Activated T-cell treated with anti-CD3 and anti-CD28 coated beads, Interleukin-2, amount 50 U/mL, for 4 hours (primary cell): ENCODE measurements at regions not wholly inside any gene's neighbourhood (a gene's known extent, or its start where the extent isn't known, plus 50 kb on each side); places are given as distances from the start of the nearest gene placed in this dataset.

ENCODE experiments used
- ATAC-seq, 2 donors: fragments of 200-7000 bp; cut with Tn5 transposase; one replicate each; pipeline ENCODE4 v1.10.0; 2021
- DNase-seq: peaks from one replicate; pipeline ENCODE4 v3.0.0-alpha.2; 2020
- H3K27me3 Mint-ChIP-seq: one replicate; pipeline ENCODE4 v1.8.0; 2021; ENCODE audit warnings: low read depth, mixed read lengths
- H3K36me3 Mint-ChIP-seq: one replicate; pipeline ENCODE4 v1.8.0; 2022; ENCODE audit warnings: mixed read lengths; ENCODE audit not compliant: insufficient read depth
- H3K4me1 Mint-ChIP-seq: one replicate; pipeline ENCODE4 v1.8.0; 2021; ENCODE audit warnings: low read depth, mixed read lengths
- H3K4me3 Mint-ChIP-seq: one replicate; pipeline ENCODE4 v1.8.0; 2021; ENCODE audit warnings: mild to moderate bottlenecking, moderate library complexity, mixed read lengths
- H3K9me3 Mint-ChIP-seq: one replicate; pipeline ENCODE4 v1.8.0; 2021; ENCODE audit warnings: mixed read lengths

DNA sequence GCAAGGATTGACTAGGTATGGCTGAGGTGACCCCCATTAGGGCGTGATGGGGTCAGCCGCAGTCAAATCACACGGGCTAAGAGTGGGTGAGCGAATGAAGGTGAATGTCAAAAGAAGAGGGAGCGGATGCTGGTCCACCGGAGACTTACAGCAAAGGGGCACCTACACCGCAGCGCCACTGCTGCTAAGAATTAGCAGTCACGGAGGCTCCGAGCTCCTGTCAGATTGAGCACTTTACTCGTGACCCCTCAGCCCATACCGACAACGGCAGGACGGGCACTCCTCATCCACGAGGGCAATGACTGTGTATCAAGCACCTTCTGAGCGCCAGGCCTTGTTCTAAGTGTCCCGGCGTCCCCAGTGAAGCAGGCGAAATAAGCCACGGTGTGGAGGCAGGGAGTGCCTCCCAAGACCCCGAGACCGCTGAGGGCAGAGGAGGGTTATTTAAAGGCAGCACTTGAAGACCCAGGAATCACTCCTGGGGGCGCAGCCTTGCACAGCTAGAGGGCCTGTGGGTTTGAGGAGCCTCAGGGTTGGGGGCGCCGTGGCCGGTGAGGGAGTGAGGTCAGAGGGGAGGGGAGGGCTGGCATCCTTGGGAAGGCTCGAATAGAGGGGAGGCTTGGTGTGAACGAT, 61.6 kb upstream of the GATA2 start:
- Mint-ChIP-seq H3K36me3 (no peaks in the 10 kb centered on the region), H3K27me3 (peaks cover 64% of the 10 kb centered on the region), H3K9me3 (no peaks in the 10 kb centered on the region), H3K4me3 (no peak overlapping the region), H3K4me1 (peaks cover 5% of the 10 kb centered on the region)
- DNase-seq (no peak), ATAC-seq (no peak)

DNA sequence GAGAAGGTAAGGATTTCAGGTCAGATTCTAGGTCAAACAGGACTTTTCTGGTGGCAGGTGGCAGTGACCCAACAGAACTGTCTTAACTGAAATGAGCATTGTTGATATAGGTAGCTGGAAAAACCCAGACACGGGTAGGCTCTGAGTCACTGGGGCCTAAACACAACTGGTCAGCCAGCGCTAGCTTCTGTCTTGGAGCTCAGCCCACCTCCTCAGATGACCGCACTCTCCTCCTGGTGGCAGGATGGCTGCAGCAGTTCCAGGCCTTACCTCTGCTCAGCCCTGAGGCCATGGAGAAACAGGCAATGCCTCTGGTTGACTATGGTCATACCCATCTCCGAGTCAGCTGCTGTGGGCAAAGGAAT, 61.1 kb upstream of the GATA2 start:
- ATAC-seq, result no peak
- DNase-seq, result no peak
- no peaks in the 10 kb centered on the region for H3K36me3 Mint-ChIP-seq
- no peak overlapping the region for H3K4me3 Mint-ChIP-seq
- H3K9me3 Mint-ChIP-seq, result no peaks in the 10 kb centered on the region
- H3K4me1 Mint-ChIP-seq, result peaks cover 4% of the 10 kb centered on the region
- peaks cover 59% of the 10 kb centered on the region for H3K27me3 Mint-ChIP-seq

DNA sequence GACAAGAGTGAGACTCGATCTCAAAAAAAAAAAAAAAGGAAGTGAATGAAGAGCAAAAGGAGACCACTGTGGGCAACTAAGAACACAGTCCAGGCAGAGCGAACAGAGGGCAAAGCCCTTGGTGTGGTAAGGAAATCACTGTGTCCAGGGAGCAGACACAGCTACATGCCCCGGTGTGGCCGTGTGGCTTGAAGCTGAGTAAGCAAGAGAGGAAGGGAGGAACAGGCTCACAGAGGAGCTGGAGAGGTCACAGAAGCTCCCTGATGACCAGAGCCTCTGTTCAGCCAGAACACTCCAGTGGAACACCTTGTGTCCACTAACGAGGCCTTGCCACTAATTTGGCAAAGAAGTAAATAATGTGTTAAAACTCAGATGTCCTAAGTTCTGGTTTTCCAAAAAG, 60.6 kb upstream of the GATA2 start:
- peaks cover 4% of the 10 kb centered on the region for H3K4me1 Mint-ChIP-seq
- H3K4me3 Mint-ChIP-seq, result no peak overlapping the region
- ATAC-seq (no peak), DNase-seq (no peak)
- no peaks in the 10 kb centered on the region for H3K36me3 Mint-ChIP-seq
- H3K9me3 Mint-ChIP-seq, result no peaks in the 10 kb centered on the region
- H3K27me3 Mint-ChIP-seq, result peaks cover 58% of the 10 kb centered on the region

DNA sequence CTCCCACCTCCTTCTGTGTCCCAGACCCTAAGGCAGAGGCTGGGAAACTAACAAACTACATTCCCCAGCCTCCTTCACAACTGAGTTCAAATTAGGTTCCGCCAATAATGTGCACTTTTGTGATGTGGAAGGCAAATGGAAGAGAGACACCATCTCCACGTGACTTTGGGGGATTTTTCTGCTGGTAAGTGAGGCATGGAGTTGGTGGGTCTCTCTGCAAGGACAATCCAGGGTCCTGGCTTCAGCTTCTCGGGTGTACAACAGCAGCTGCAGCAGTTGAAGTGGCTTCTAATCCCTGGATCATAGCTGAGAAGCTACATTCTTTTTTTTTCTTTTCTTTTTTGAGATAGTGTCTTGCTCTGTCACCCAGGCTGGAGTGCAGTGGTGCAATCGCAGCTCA, 58.9 kb upstream of the GATA2 start:
- DNase-seq (no peak), ATAC-seq (no peak)
- peaks cover 4% of the 10 kb centered on the region for H3K4me1 Mint-ChIP-seq
- H3K4me3 Mint-ChIP-seq, result no peak overlapping the region
- H3K27me3 Mint-ChIP-seq, result peaks cover 47% of the 10 kb centered on the region
- H3K36me3 Mint-ChIP-seq, result no peaks in the 10 kb centered on the region
- H3K9me3 Mint-ChIP-seq, result no peaks in the 10 kb centered on the region

DNA sequence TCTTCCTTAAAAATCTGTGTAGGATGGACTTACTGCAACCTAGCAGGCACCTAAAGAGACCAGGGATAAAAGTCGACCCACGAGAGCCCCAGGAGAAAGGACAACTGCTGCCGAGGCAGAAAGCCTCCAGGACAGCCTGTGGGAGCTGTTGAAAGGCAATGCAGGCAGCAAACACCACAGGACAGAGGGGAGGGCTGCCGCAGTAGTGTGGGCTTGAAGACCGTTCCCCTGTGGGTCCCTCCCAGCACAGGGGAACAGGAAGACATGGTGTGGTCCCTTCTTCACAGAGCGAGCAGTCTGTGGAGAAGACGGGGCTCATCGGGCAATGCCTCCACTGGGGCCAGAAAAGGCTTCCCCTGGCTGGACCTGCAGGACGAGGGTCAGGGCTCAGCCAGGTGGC, 58.5 kb upstream of the GATA2 start:
- peaks cover 43% of the 10 kb centered on the region for H3K27me3 Mint-ChIP-seq
- DNase-seq, result no peak

DNA sequence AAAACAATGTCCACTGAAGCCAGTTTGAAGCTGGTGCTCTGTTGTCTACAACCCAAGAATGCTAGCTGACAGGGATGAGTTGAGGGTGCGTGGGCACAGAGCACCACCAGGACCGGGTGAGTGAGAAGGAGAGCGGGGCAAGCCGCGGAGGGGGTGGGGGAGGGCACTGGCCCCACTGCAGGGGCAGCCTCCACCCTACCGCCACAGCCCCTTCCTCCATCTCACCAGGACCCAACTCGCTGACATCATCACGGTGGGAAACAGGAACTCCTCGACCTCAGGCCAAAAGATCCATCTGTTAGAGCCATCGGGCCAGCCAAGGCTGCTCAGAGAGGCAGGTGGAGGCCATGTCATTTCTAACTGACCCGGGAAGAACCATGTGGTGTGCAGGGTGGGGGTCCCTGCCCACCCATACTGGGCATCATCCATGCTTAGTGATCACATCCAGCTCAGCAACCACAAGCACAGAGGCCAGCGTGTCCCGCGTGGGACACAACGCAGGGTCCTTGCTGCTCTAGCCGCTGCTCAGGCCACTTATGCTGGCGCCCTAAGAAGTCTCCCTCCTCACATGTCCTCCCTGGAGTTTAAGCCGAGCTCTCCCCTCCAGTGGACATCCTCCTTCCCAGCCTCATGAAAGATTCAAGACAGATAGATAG, 57.6 kb upstream of the GATA2 start:
- no peaks in the 10 kb centered on the region for H3K9me3 Mint-ChIP-seq
- no peaks in the 10 kb centered on the region for H3K36me3 Mint-ChIP-seq
- H3K4me3 Mint-ChIP-seq, result no peak overlapping the region
- peaks cover 4% of the 10 kb centered on the region for H3K4me1 Mint-ChIP-seq
- no peak for DNase-seq
- H3K27me3 Mint-ChIP-seq, result peaks cover 38% of the 10 kb centered on the region
- ATAC-seq, result no peak

More for the DNA sequence above, 58.5 kb upstream of the GATA2 start:
- peaks cover 4% of the 10 kb centered on the region for H3K4me1 Mint-ChIP-seq
- no peaks in the 10 kb centered on the region for H3K9me3 Mint-ChIP-seq
- H3K4me3 Mint-ChIP-seq, result no peak overlapping the region
- H3K36me3 Mint-ChIP-seq, result no peaks in the 10 kb centered on the region
- no peak for ATAC-seq

DNA sequence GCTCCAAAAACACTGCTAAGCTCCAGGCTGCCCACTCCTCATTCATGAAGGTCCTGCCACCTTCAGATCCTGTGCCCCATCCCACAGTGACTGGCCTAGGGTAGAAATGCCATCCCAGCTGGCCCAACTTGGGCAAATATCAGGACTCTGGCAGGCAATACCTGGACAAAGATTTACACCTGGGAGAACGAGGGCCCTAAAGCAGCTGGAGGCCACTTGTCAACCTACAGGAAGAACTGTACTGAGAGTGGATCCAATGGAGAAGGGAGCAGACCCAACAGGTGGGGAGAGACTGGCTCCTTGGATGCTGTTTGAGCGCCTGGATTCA, 57.1 kb upstream of the GATA2 start:
- Mint-ChIP-seq H3K9me3 (no peaks in the 10 kb centered on the region), H3K4me3 (no peak overlapping the region), H3K27me3 (peaks cover 38% of the 10 kb centered on the region), H3K4me1 (peaks cover 4% of the 10 kb centered on the region), H3K36me3 (no peaks in the 10 kb centered on the region)
- DNase-seq, result no peak
- ATAC-seq, result no peak

DNA sequence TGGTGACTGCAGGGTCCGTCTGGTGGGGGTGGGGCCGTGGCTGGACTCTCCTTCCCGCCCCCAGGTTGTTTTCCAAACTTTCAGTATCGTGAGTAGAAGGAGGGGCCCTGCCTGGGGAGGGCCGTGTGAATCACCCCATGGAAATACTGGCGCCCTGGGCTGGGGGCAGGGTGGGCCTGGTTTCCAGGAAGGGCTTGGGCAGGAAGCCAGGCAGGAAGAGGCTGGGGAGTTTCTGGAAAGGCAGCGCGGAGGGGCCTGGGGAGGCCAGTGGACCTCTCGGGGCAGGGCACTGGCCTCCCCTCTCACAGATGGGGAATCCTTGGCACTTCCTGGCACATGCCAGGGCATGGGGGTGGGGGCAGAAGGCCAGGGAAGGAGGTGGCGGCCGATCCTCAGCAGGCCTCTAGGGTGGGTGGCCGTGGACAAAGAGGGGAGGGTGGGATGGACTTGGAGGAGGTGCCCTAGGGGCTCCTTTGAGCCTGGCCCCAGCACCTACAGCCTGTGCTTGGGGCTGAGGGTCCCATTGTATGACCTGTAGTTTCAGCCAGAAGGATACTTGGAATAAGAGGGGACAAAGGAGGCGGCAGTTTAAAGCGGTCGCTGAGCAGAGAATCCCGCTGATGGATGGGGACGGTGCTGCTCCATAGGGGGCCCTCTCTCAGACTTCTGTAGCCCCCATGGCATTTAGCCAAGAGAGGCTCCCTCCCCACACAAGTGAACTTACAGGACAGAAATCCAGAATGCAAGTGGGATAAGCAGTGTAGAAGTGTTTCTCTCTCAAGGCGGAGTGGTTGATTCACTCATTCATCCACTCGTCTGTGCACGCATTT, 56.5 kb upstream of the GATA2 start:
- H3K4me3 Mint-ChIP-seq, result no peak overlapping the region
- no peaks in the 10 kb centered on the region for H3K36me3 Mint-ChIP-seq
- ATAC-seq (no peak), DNase-seq (no peak)
- peaks cover 33% of the 10 kb centered on the region for H3K27me3 Mint-ChIP-seq
- H3K4me1 Mint-ChIP-seq, result peaks cover 1% of the 10 kb centered on the region
- no peaks in the 10 kb centered on the region for H3K9me3 Mint-ChIP-seq

DNA sequence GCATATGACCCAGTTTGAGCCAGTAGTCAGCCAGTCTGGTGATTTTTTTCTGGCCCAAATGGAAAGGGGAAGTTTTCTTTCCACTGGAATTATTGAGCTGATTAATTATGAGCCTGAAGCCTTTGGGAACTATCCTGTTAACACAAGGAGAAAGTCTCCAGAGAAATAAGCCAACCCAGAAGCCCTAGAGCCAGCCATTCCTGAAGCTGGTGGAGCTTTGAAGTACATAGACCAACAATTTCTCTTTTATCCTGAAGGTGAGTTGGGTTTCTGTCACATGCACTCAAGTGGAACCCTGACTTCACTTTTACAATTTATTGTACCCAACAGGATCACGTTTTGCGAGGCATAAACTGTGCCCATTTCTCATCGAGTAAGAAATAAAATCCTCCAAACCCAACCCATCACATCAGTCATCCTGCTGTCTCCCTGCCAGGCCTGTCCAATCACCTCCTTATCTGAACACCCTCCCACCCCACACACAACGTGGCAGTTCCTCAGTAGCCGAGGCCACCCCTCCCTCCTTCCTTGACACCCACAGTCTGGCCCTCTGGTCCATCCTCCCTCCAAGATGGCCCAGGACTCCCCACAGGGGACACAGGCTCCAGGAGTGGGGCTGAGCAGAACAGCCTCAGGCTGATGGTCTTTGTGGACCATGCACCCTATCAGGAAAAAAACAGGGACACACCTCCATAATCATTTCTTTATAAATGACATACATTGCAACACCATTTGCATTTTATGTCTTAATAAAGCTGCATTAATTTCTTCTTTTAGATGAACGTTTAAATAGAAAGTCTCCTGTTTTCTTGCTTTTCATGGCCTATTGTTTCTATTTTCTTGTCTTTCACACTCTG, 55.7 kb upstream of the GATA2 start:
- H3K9me3 Mint-ChIP-seq, result peaks cover under 1% of the 10 kb centered on the region
- H3K4me1 Mint-ChIP-seq, result no peaks in the 10 kb centered on the region
- DNase-seq (no peak), ATAC-seq (no peak)
- peaks cover 24% of the 10 kb centered on the region for H3K27me3 Mint-ChIP-seq
- H3K36me3 Mint-ChIP-seq, result no peaks in the 10 kb centered on the region
- no peak overlapping the region for H3K4me3 Mint-ChIP-seq

DNA sequence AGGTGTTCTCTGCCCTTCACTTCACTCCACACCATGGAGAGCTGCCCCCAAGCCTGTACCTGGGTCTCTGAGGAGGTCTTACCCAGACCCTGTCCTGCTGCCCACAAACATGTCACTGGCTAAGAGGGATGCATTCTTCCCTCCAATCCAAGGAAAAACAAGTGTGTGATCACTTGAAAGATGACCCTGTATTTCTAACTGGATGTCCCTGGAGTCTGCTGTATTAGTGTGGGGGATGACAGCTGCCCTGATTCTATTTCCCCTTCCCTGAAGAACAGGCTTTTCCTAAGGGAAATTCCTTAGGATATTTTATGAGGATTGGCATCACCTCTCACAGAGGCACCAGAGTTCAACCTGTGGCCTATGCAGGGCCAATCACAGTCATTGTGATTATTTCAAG, 55.0 kb upstream of the GATA2 start:
- no peak for ATAC-seq
- H3K36me3 Mint-ChIP-seq, result peaks cover 2% of the 10 kb centered on the region

DNA sequence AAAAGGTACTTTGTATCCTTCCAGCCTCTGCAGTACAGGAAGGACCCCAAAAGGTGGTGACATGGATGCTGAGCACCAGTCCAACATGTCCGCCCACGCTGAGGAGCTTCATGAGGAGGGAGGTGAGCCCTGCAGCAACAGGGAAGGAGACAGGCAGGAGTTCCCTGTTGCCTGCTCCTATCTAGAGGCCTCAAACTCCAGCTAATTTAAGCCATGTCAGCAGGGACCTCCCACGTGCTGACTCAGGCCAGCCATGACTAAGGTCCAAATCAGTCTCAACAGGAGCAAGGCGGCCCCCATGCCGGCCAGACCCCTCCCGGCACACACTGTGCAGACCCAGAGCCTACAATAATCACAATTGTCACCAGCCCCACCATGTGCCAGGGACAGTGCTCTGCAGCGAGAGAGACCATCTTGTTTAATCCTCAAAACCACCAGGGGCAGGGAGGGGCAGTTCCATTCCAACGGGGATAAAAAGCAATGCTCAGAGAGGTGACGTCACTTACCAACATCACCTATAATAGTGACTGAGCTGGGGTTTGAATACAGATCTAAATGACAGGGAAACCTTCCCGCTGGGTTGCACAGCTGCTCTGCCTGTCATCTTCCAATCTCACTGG, 54.5 kb upstream of the GATA2 start:
- Mint-ChIP-seq H3K27me3 (peaks cover 20% of the 10 kb centered on the region), H3K4me1 (no peaks in the 10 kb centered on the region), H3K4me3 (no peak overlapping the region), H3K36me3 (peaks cover 2% of the 10 kb centered on the region), H3K9me3 (peaks cover 11% of the 10 kb centered on the region)
- no peak for ATAC-seq
- DNase-seq, result no peak

More for the DNA sequence above, 55.0 kb upstream of the GATA2 start:
- Mint-ChIP-seq H3K9me3 (peaks cover 7% of the 10 kb centered on the region), H3K4me3 (no peak overlapping the region), H3K27me3 (peaks cover 18% of the 10 kb centered on the region), H3K4me1 (no peaks in the 10 kb centered on the region)
- DNase-seq, result no peak

DNA sequence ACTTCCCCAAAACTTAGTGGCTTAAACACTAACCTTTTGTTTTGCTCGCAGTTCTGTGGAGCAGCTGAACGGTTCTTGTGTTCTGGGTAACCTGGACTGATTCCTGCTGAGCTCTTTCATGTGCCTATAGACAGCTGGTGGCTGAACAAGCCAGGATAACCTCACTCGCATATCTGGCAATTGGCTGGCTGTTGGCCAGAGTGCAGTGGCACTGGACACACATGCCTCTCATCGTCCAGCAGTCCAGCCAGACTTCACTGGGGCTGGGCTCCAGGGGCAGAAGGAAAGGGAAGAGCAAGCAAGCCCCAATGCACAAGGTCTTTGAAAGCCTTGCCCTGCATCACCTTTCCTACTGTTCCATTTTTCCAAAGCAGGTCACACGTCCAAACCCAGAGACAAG, 53.6 kb upstream of the GATA2 start:
- Mint-ChIP-seq H3K36me3 (peaks cover 2% of the 10 kb centered on the region), H3K4me1 (no peaks in the 10 kb centered on the region), H3K9me3 (peaks cover 11% of the 10 kb centered on the region), H3K4me3 (no peak overlapping the region), H3K27me3 (peaks cover 20% of the 10 kb centered on the region)
- ATAC-seq (no peak), DNase-seq (no peak)

DNA sequence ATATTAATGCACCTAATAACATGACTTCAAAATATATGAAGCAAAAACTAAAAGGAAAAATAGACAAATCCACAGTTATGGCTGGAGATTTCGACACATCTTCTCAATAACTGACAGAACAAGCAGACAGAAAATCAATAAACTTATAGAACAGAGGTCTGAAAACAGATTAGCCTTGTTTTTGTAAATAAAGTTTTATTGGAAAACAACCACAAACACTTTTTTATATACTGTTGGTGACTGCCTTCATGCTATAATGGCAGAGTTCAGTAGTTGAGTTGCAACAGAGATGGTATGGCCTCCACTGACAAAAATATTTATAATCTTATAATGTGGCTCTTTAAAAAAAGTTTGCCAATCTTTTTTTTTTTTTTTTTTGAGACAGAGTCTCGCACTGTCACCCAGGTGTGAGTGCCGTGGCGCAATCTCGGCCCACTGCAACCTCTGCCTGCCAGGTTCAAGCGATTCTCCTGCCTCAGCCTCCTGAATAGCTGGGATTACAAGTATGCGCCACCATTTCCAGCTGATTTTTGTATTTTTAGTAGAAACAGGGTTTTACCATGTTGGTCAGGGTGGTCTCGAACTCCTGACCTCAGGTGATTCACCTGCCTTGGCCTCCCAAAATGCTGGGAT, 52.2 kb upstream of the GATA2 start:
- Mint-ChIP-seq H3K4me1 (no peaks in the 10 kb centered on the region), H3K9me3 (peaks cover 11% of the 10 kb centered on the region), H3K36me3 (peaks cover 2% of the 10 kb centered on the region), H3K27me3 (peaks cover 16% of the 10 kb centered on the region), H3K4me3 (no peak overlapping the region)
- no peak for ATAC-seq
- DNase-seq, result no peak

DNA sequence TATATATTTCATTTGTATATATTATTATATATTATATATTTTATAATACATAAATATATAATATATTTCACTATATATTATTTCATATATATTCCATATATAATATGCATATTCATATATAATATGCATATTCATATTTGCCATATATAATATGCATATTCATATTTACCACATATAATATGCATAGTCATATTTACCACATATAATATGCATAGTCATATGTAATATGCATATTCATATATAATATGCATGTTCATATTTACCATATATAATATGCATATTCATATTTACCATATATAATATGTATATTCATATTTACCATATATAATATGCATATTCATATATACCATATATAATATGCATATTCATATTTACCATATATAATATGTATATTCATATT, 51.2 kb upstream of the GATA2 start:
- Mint-ChIP-seq H3K36me3 (peaks cover 2% of the 10 kb centered on the region), H3K4me1 (no peaks in the 10 kb centered on the region), H3K4me3 (no peak overlapping the region), H3K27me3 (peaks cover 20% of the 10 kb centered on the region), H3K9me3 (peaks cover 11% of the 10 kb centered on the region)
- ATAC-seq (no peak), DNase-seq (no peak)
